GM23338 (cell line): ENCODE measurements at regions not wholly inside any gene's neighbourhood (a gene's known extent, or its start where the extent isn't known, plus 50 kb on each side); places are given as distances from the start of the nearest gene placed in this dataset.
"Not testable (repeated sequence)": the region's sequence is repeated elsewhere in the genome, so short reads cannot be mapped to it uniquely, and the experiment has no call there.

Source experiments
- CREB1 ChIP-seq: fragments of 250-450 bp; sonication (Bioruptor Pico); IDR thresholded peaks from 2 replicates; pipeline ENCODE4 v1.5.0; 2020; ENCODE audit warnings: low read depth, mild to moderate bottlenecking, moderate library complexity
- EZH2 ChIP-seq: fragments of 200-600 bp; sonication (generic); IDR thresholded peaks from one replicate; pipeline ENCODE4 v1.8.0; 2017; ENCODE audit warnings: antibody characterized with exemption, mild to moderate bottlenecking, low read depth; ENCODE audit not compliant: unreplicated experiment
- EZH2phosphoT487 ChIP-seq: fragments of 200-600 bp; sonication (generic); IDR thresholded peaks from one replicate; pipeline ENCODE4 v1.8.1; 2018; ENCODE audit warnings: antibody characterized with exemption; ENCODE audit not compliant: unreplicated experiment
- JUNB ChIP-seq: IDR thresholded peaks from one replicate; pipeline ENCODE4 v1.6.1; 2016; ENCODE audit warnings: antibody characterized with exemption; ENCODE audit not compliant: unreplicated experiment
- NANOG ChIP-seq: IDR thresholded peaks from 2 replicates; pipeline ENCODE4 v1.6.1; 2016; ENCODE audit warnings: antibody characterized with exemption, borderline replicate concordance
- POLR2AphosphoS5 ChIP-seq: IDR thresholded peaks from 2 replicates; pipeline ENCODE4 v1.6.1; 2016; ENCODE audit warnings: antibody characterized with exemption, low read depth
- TF ChIP-seq, protein P1 (sequence below), 2 experiments: fragments of 200-600 bp in 1 of 2; sonication (generic) in 1 of 2; conservative IDR thresholded peaks; 2 replicates each; pipeline versions ENCODE4 v1.5.1 to v1.6.1; 2016 to 2017; ENCODE audit warnings: antibody characterized with exemption in 2 of 2, low read depth in 2 of 2, mild to moderate bottlenecking in 2 of 2, moderate library complexity in 1 of 2
- TF ChIP-seq, protein P2 (sequence below): IDR thresholded peaks from one replicate; pipeline ENCODE4 v1.6.1; 2018; ENCODE audit warnings: antibody characterized with exemption; ENCODE audit not compliant: unreplicated experiment

DNA sequence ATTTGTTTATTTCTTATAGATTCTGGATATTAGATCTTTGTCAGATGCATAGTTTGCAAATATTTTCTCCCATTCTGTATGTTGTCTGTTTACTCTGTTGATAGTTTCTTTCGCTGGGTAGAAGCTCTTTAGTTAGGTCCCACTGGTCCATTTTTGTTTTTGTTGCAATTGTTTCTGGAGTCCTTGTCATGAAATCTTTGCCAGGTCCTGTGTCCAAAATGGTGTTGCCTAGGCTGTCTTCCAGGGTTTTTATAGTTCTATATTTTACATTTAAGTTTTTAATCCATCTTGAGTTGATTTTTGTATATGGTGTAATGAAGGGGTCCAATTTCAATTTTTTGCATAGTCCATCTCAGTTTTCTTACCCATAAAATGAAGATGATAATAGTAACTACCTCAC, 173.9 kb upstream of the NT5E start:
- TF ChIP-seq, protein P1, sequence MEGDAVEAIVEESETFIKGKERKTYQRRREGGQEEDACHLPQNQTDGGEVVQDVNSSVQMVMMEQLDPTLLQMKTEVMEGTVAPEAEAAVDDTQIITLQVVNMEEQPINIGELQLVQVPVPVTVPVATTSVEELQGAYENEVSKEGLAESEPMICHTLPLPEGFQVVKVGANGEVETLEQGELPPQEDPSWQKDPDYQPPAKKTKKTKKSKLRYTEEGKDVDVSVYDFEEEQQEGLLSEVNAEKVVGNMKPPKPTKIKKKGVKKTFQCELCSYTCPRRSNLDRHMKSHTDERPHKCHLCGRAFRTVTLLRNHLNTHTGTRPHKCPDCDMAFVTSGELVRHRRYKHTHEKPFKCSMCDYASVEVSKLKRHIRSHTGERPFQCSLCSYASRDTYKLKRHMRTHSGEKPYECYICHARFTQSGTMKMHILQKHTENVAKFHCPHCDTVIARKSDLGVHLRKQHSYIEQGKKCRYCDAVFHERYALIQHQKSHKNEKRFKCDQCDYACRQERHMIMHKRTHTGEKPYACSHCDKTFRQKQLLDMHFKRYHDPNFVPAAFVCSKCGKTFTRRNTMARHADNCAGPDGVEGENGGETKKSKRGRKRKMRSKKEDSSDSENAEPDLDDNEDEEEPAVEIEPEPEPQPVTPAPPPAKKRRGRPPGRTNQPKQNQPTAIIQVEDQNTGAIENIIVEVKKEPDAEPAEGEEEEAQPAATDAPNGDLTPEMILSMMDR (conservative IDR thresholded peaks at IDR 0.05; ENCODE audit: low read depth in 2 of 2) = not testable (repeated sequence)
- not testable (repeated sequence) for TF ChIP-seq NANOG; JUNB; POLR2AphosphoS5; EZH2phosphoT487; EZH2; CREB1 (CRISPR knock-in tag)
- TF ChIP-seq, protein P2, sequence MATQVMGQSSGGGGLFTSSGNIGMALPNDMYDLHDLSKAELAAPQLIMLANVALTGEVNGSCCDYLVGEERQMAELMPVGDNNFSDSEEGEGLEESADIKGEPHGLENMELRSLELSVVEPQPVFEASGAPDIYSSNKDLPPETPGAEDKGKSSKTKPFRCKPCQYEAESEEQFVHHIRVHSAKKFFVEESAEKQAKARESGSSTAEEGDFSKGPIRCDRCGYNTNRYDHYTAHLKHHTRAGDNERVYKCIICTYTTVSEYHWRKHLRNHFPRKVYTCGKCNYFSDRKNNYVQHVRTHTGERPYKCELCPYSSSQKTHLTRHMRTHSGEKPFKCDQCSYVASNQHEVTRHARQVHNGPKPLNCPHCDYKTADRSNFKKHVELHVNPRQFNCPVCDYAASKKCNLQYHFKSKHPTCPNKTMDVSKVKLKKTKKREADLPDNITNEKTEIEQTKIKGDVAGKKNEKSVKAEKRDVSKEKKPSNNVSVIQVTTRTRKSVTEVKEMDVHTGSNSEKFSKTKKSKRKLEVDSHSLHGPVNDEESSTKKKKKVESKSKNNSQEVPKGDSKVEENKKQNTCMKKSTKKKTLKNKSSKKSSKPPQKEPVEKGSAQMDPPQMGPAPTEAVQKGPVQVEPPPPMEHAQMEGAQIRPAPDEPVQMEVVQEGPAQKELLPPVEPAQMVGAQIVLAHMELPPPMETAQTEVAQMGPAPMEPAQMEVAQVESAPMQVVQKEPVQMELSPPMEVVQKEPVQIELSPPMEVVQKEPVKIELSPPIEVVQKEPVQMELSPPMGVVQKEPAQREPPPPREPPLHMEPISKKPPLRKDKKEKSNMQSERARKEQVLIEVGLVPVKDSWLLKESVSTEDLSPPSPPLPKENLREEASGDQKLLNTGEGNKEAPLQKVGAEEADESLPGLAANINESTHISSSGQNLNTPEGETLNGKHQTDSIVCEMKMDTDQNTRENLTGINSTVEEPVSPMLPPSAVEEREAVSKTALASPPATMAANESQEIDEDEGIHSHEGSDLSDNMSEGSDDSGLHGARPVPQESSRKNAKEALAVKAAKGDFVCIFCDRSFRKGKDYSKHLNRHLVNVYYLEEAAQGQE = not testable (repeated sequence)
